Loucy (cell line): ENCODE measurements at regions not wholly inside any gene's neighbourhood (a gene's known extent, or its start where the extent isn't known, plus 50 kb on each side); places are given as distances from the start of the nearest gene placed in this dataset.
"Not testable (repeated sequence)": the region's sequence is repeated elsewhere in the genome, so short reads cannot be mapped to it uniquely, and the experiment has no call there.

Source experiments
- H2AFZ ChIP-seq: fragments of 200-600 bp; sonication (generic); 2 replicates; pipeline ENCODE4 v1.6.0; 2016; ENCODE audit warnings: antibody characterized with exemption, mild to moderate bottlenecking, low read length, moderate library complexity
- H3F3A ChIP-seq: fragments of 200-600 bp; 2 replicates; pipeline ENCODE4 v1.6.0; 2016; ENCODE audit warnings: antibody characterized with exemption, low read depth, mild to moderate bottlenecking
- H3K27me3 ChIP-seq: fragments of 200-600 bp; sonication (generic); 2 replicates; pipeline ENCODE4 v1.6.1; 2014; ENCODE audit warnings: low read length, mild to moderate bottlenecking; ENCODE audit not compliant: insufficient read depth, poor library complexity, severe bottlenecking
- H3K36me3 ChIP-seq: fragments of 200-600 bp; sonication (generic); 2 replicates; pipeline ENCODE4 v1.6.1; 2016; ENCODE audit warnings: low read length; ENCODE audit not compliant: insufficient read depth
- H3K4me1 ChIP-seq: fragments of 200-600 bp; sonication (generic); 2 replicates; pipeline ENCODE4 v1.5.1; 2014; ENCODE audit warnings: low read length, mild to moderate bottlenecking; ENCODE audit not compliant: insufficient read depth, poor library complexity, severe bottlenecking
- H3K4me2 ChIP-seq: fragments of 200-600 bp; sonication (generic); 2 replicates; pipeline ENCODE4 v1.6.0; 2014; ENCODE audit warnings: antibody characterized with exemption, low read length, low read depth, mild to moderate bottlenecking; ENCODE audit not compliant: poor library complexity, severe bottlenecking
- H3K4me3 ChIP-seq: fragments of 200-600 bp; sonication (generic); 2 replicates; pipeline ENCODE4 v1.5.1; 2014; ENCODE audit warnings: low read length, mild to moderate bottlenecking, mixed read lengths; ENCODE audit not compliant: poor library complexity, severe bottlenecking
- H3K79me2 ChIP-seq: fragments of 200-600 bp; sonication (generic); 2 replicates; pipeline ENCODE4 v1.6.1; 2014; ENCODE audit warnings: low read length; ENCODE audit not compliant: insufficient read depth
- H3K9ac ChIP-seq: fragments of 200-600 bp; sonication (generic); 2 replicates; pipeline ENCODE4 v1.6.0; 2014; ENCODE audit warnings: mild to moderate bottlenecking, low read depth, low read length, moderate library complexity; ENCODE audit not compliant: poor library complexity, severe bottlenecking
- H3K9me2 ChIP-seq: fragments of 200-600 bp; sonication (generic); replicated peaks from 2 replicates; pipeline ENCODE4 v1.6.1; 2016; ENCODE audit warnings: low read depth, low read length, mixed read lengths
- H3K9me3 ChIP-seq: fragments of 200-600 bp; sonication (generic); 2 replicates; pipeline ENCODE4 v1.6.1; 2014; ENCODE audit warnings: mild to moderate bottlenecking, antibody characterized with exemption, low read length, low read depth; ENCODE audit not compliant: insufficient read depth
- H4K20me1 ChIP-seq: fragments of 200-600 bp; sonication (generic); 2 replicates; pipeline ENCODE4 v1.6.0; 2014; ENCODE audit warnings: antibody characterized with exemption, low read length, mild to moderate bottlenecking; ENCODE audit not compliant: insufficient read depth, poor library complexity, severe bottlenecking
- EZH2phosphoT487 ChIP-seq: fragments of 200-600 bp; IDR thresholded peaks from 2 replicates; pipeline ENCODE4 v1.6.1; 2018; ENCODE audit warnings: antibody characterized with exemption, mild to moderate bottlenecking, moderate library complexity, borderline replicate concordance
- TF ChIP-seq, protein P1 (sequence below): fragments of 200-600 bp; sonication (generic); conservative IDR thresholded peaks from 2 replicates; pipeline ENCODE4 v1.5.1; 2014; ENCODE audit warnings: mild to moderate bottlenecking, antibody characterized with exemption, low read length

DNA sequence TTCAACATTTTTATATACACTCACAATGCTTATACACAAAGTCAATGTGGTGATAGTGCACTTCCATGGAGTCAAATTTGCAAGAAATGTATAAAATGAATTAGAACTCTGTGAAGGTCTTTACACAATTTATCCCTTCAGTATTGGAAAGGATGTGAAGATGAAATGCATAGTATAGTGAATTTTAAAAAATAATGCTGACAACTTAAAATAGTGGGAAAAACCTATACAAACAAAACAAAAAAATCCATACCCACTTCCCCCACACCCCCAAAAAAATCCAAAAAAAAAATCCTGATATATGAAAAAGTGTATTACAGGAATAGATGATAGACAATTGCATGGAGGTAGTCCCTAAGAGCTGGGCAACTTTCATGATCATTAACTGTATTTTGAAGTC, 165.3 kb downstream of the HLX start:
- H3K4me1 ChIP-seq: peaks cover 6% of the 10 kb centered on the region
- H3F3A ChIP-seq: no peaks in the 10 kb centered on the region
- H2AFZ ChIP-seq: no peak overlapping the region
- no peaks in the 10 kb centered on the region for H3K9me2 ChIP-seq
- H3K27me3 ChIP-seq: no peaks in the 10 kb centered on the region
- H3K79me2 ChIP-seq: no peaks in the 10 kb centered on the region
- H3K36me3 ChIP-seq: no peaks in the 10 kb centered on the region
- no peaks in the 10 kb centered on the region for H4K20me1 ChIP-seq
- no peaks in the 10 kb centered on the region for H3K9me3 ChIP-seq
- no peak overlapping the region for H3K9ac ChIP-seq
- TF ChIP-seq EZH2phosphoT487: no peak
- TF ChIP-seq, protein P1, sequence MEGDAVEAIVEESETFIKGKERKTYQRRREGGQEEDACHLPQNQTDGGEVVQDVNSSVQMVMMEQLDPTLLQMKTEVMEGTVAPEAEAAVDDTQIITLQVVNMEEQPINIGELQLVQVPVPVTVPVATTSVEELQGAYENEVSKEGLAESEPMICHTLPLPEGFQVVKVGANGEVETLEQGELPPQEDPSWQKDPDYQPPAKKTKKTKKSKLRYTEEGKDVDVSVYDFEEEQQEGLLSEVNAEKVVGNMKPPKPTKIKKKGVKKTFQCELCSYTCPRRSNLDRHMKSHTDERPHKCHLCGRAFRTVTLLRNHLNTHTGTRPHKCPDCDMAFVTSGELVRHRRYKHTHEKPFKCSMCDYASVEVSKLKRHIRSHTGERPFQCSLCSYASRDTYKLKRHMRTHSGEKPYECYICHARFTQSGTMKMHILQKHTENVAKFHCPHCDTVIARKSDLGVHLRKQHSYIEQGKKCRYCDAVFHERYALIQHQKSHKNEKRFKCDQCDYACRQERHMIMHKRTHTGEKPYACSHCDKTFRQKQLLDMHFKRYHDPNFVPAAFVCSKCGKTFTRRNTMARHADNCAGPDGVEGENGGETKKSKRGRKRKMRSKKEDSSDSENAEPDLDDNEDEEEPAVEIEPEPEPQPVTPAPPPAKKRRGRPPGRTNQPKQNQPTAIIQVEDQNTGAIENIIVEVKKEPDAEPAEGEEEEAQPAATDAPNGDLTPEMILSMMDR: no peak
- no peak overlapping the region for H3K4me2 ChIP-seq
- no peak overlapping the region for H3K4me3 ChIP-seq

DNA sequence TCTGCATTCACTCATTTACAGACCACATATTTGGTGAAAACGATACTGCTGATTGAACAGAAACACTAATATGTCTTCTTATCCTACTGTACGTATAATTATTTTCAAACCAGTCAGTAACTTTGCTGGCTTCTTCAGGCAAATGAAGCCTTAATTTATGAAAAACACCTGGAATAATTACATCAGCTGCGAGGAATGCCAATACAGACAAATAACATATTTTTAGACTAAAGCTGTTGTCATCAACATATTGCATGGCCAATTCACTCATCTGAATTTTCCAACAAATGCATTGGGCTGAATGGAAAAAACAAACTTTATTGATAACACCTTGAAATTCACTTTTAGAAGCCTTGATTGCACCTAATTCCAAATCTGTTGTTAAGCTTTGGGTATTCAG, 165.9 kb downstream of the HLX start:
- H2AFZ ChIP-seq: no peak overlapping the region
- H4K20me1 ChIP-seq: no peaks in the 10 kb centered on the region
- H3K79me2 ChIP-seq: no peaks in the 10 kb centered on the region
- H3F3A ChIP-seq: no peaks in the 10 kb centered on the region
- TF ChIP-seq, protein P1: no peak
- TF ChIP-seq EZH2phosphoT487: no peak
- no peak overlapping the region for H3K4me2 ChIP-seq
- no peaks in the 10 kb centered on the region for H3K27me3 ChIP-seq
- H3K9me2 ChIP-seq: no peaks in the 10 kb centered on the region
- no peak overlapping the region for H3K4me3 ChIP-seq
- peaks cover 6% of the 10 kb centered on the region for H3K4me1 ChIP-seq
- no peaks in the 10 kb centered on the region for H3K9me3 ChIP-seq
- no peak overlapping the region for H3K9ac ChIP-seq
- H3K36me3 ChIP-seq: no peaks in the 10 kb centered on the region

DNA sequence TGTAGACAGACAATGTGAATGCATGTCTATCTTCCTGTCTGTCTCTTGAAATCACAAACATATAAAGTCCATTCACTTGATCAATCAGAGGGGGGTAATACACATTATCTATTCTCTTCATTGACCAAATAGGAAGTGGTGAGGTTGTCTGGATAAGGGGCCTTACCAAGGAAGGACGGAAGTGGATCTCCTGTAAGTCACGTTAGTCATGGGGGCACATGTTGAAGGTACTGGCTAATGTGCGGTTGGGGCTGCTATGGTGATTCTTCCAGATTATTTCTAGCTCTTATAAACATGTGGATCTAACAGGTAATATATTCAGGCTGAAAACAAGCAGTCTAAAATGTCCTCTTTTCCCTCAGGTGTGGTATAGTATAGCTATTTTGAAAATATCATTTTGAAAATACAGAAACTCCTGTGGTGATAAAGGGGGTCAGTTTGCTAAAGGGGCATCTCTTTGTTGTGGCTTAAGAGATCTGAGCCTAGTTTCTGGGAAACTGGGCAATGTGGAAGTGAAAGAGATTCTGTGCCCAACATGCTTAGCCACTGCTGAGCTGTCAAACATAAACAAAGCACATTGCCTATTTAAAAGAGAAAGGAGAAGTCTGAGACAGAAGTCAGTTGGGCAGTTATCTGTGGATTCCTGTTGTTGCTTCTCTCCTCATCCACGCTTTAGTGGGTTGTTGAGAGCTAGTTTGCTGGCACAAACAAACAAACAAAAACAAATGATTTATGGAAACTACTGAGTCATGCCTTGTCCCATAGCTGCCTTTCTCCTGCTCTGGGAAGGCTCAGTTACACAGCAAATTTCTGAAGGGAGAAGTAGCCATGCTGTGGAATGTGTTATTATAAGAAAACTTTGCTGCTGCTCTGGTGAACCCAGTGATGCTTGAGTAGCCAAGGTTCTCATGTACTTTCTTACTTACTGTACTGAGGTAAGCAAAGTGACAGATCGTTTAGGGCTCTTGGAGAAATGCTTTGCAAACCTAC, 166.9 kb downstream of the HLX start:
- Histone ChIP-seq H3K4me1 (peaks cover 6% of the 10 kb centered on the region), H3K9me3 (no peaks in the 10 kb centered on the region), H3K36me3 (no peaks in the 10 kb centered on the region), H3K27me3 (no peaks in the 10 kb centered on the region), H3K4me2 (no peak overlapping the region), H2AFZ (peak overlapping the region; percentile 73), H3F3A (no peaks in the 10 kb centered on the region), H3K4me3 (no peak overlapping the region), H4K20me1 (no peaks in the 10 kb centered on the region), H3K9ac (no peak overlapping the region), H3K9me2 (no peaks in the 10 kb centered on the region), H3K79me2 (no peaks in the 10 kb centered on the region)
- TF ChIP-seq, protein P1: no peak
- no peak for TF ChIP-seq EZH2phosphoT487

DNA sequence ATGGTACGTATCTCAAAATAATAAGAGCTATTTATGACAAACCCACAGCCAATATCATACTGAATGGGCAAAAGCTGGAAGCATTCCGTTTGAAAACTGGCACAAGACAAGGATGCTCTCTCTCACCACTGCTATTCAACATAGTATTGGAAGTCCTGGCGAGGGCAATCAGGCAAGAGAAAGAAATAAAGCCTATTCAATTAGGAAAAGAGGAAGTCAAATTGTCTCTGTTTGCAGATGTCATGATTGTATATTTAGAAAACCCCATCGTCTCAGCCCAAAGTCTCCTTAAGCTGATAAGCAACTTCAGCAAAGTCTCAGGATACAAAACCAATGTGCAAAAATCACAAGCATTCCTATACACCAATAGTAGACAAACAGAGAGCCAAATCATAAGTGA, 172.1 kb downstream of the HLX start:
- not testable (repeated sequence) for H3K9me3 ChIP-seq, H3K79me2 ChIP-seq, H4K20me1 ChIP-seq, H3K4me2 ChIP-seq, H3K9me2 ChIP-seq, H2AFZ ChIP-seq, H3K36me3 ChIP-seq, H3K27me3 ChIP-seq, H3K4me3 ChIP-seq, H3K4me1 ChIP-seq, H3F3A ChIP-seq, H3K9ac ChIP-seq
